ENCODE measurements at regions not wholly inside any gene's neighbourhood (a gene's known extent, or its start where the extent isn't known, plus 50 kb on each side); places are given as distances from the start of the nearest gene placed in this dataset.

DNA sequence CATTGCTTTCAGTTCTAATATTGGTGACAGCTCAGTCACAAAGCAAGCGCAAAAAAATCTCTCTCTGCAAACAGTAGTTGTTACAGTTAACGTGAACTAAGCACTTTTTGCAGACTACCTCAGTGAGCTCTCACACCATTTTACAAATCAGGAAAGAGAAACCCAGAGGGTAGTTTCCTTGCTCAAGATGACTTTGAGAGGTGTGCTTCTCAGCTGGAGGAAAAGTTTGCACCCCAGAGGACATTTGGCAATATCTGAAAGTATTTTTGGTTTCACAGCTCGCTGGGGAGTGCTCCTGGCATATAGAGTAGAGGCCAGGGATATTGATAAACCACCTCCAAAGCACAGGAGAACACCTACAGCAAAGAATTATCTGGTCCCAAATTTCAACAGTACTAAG is 741.1 kb upstream of the EEF2KMT start:
- no peak overlapping the region for H3K27ac ChIP-seq (ENCODE audit: low read depth, low read length)
- no peaks in the 10 kb centered on the region for H3K27me3 ChIP-seq (ENCODE audit: control insufficient read depth, insufficient read depth, low read length)
- TF ChIP-seq, protein P1, sequence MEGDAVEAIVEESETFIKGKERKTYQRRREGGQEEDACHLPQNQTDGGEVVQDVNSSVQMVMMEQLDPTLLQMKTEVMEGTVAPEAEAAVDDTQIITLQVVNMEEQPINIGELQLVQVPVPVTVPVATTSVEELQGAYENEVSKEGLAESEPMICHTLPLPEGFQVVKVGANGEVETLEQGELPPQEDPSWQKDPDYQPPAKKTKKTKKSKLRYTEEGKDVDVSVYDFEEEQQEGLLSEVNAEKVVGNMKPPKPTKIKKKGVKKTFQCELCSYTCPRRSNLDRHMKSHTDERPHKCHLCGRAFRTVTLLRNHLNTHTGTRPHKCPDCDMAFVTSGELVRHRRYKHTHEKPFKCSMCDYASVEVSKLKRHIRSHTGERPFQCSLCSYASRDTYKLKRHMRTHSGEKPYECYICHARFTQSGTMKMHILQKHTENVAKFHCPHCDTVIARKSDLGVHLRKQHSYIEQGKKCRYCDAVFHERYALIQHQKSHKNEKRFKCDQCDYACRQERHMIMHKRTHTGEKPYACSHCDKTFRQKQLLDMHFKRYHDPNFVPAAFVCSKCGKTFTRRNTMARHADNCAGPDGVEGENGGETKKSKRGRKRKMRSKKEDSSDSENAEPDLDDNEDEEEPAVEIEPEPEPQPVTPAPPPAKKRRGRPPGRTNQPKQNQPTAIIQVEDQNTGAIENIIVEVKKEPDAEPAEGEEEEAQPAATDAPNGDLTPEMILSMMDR (IDR thresholded peaks at IDR 0.05; ENCODE audit: low read depth, low read length): no peak
- ChIA-PET POLR2A (no interaction called here), CTCF (no interaction called here)
- H3K9me3 ChIP-seq (ENCODE audit: control insufficient read depth, insufficient read depth, low read length): peaks cover 44% of the 10 kb centered on the region
- no peak for DNase-seq (ENCODE audit: low read depth, low spot score)
- no peak overlapping the region for H3K4me3 ChIP-seq (ENCODE audit: low read depth, low read length)

DNA sequence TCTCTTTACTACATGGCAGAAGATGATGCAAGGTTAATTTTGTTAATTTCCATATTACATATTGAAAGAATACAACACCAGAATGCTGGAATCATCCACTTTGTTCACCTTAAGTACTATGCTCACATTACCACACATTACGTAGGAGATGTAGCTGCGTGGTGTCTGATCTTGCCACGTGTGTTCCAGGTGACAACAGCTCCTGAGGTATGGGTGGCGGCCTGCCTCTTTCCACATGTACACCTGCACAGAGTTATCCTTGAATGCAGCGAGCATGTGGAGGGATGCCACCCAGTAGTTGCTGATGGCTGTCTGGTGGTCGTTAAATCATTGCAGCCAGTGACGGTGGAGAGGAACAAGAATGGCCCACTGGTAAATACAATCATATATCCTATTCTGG is 740.5 kb upstream of the EEF2KMT start:
- no peak for DNase-seq (ENCODE audit: low read depth, low spot score)
- TF ChIP-seq, protein P1 (IDR thresholded peaks at IDR 0.05; ENCODE audit: low read depth, low read length): no peak
- peaks cover 44% of the 10 kb centered on the region for H3K9me3 ChIP-seq (ENCODE audit: control insufficient read depth, insufficient read depth, low read length)
- H3K27ac ChIP-seq (ENCODE audit: low read depth, low read length): no peak overlapping the region
- no peaks in the 10 kb centered on the region for H3K27me3 ChIP-seq (ENCODE audit: control insufficient read depth, insufficient read depth, low read length)
- POLR2A ChIA-PET: no interaction called here
- CTCF ChIA-PET: no interaction called here
- no peak overlapping the region for H3K4me3 ChIP-seq (ENCODE audit: low read depth, low read length)

- Histone ChIP-seq H3K27ac (ENCODE audit: low read depth, low read length) (no peak overlapping the region), H3K9me3 (ENCODE audit: control insufficient read depth, insufficient read depth, low read length) (peaks cover 46% of the 10 kb centered on the region), H3K4me3 (ENCODE audit: low read depth, low read length) (no peak overlapping the region), H3K27me3 (ENCODE audit: control insufficient read depth, insufficient read depth, low read length) (no peaks in the 10 kb centered on the region)
- ChIA-PET POLR2A (no interaction called here), CTCF (no interaction called here)
- TF ChIP-seq, protein P1 (IDR thresholded peaks at IDR 0.05; ENCODE audit: low read depth, low read length): no peak
- DNase-seq (ENCODE audit: low read depth, low spot score): no peak
These were observed 739.5 kb upstream of the EEF2KMT start for GRCh38 chr16:5837007-5837670.

DNA sequence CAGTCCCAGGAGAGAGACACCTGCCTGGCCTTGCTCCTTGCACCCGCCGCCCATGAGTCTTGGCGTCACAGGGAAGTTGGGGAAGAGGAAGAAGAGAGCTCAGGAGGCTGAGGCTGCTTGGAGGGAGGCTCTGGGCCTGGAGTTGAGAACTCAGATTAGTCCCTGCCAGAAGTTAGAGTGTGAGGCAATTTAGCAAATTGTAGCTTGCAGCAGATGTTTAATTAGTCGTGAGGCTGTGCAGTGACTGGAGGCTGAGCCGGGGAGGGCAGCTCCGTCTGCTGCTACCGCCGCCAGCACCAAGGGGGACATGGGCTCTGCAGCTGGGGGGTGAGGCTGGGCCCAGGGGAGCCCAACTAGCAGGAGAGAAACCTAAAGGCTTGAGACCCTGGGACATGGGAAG is 738.3 kb upstream of the EEF2KMT start:
- Histone ChIP-seq H3K27me3 (ENCODE audit: control insufficient read depth, insufficient read depth, low read length) (no peaks in the 10 kb centered on the region), H3K27ac (ENCODE audit: low read depth, low read length) (no peak overlapping the region), H3K4me3 (ENCODE audit: low read depth, low read length) (no peak overlapping the region), H3K9me3 (ENCODE audit: control insufficient read depth, insufficient read depth, low read length) (peaks cover 45% of the 10 kb centered on the region)
- TF ChIP-seq, protein P1 (IDR thresholded peaks at IDR 0.05; ENCODE audit: low read depth, low read length): no peak
- POLR2A ChIA-PET: no interaction called here
- CTCF ChIA-PET: no interaction called here
- DNase-seq (ENCODE audit: low read depth, low spot score): no peak

GRCh38 chr16:5826332-5826731 is 728.7 kb upstream of the EEF2KMT start:
- ChIA-PET CTCF (no interaction called here), POLR2A (no interaction called here)
- H3K9me3 ChIP-seq (ENCODE audit: control insufficient read depth, insufficient read depth, low read length): peaks cover 42% of the 10 kb centered on the region
- no peaks in the 10 kb centered on the region for H3K27me3 ChIP-seq (ENCODE audit: control insufficient read depth, insufficient read depth, low read length)
- no peak for DNase-seq (ENCODE audit: low read depth, low spot score)
- TF ChIP-seq, protein P1 (IDR thresholded peaks at IDR 0.05; ENCODE audit: low read depth, low read length): no peak
- no peak overlapping the region for H3K4me3 ChIP-seq (ENCODE audit: low read depth, low read length)
- no peak overlapping the region for H3K27ac ChIP-seq (ENCODE audit: low read depth, low read length)
